Renal cortex interstitium (tissue), 11 donors: ENCODE measurements at regions not wholly inside any gene's neighbourhood (a gene's known extent, or its start where the extent isn't known, plus 50 kb on each side); places are given as distances from the start of the nearest gene placed in this dataset.

Source experiments
- DNase-seq, 11 donors: peaks; one replicate each; pipeline ENCODE4 v3.0.0-alpha.2; 2013; ENCODE audit warnings: low read depth in 9 of 11, low spot score in 4 of 11; ENCODE audit errors: extremely low read depth in 1 of 11

DNA sequence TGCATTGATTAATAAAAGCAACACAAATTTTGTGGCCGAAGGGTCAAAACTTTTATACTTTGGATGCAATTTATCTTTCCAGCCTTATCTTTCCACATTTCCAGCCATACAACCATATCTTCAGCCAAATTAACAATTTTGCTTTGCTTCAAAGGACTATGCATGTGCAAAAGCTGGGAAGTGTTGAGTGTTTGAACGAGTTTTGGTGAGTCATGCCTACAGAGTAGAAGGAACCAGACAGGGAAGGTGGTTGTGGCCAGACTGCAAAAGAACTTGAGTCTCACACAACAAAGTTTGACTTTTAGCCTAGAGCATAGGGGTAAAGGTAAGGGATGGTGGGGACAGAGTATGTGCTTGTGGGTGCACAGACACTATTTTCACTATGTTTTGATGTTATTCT lies 53.0 kb upstream of the GABRA2 start:
- DNase-seq, result no peak

GRCh38 chr4:46441136-46441859 lies 51.4 kb upstream of the GABRA2 start:
- no peak for DNase-seq
